ENCODE measurements at regions not wholly inside any gene's neighbourhood (a gene's known extent, or its start where the extent isn't known, plus 50 kb on each side); places are given as distances from the start of the nearest gene placed in this dataset.

- TF ChIP-seq NR2F1 (CRISPR knock-in tag; IDR thresholded peaks at IDR 0.05), result peak in 1 of 2 experiments; percentile 65; a peak in 2 of 4 replicates
- TF ChIP-seq ZNF331 (CRISPR knock-in tag; IDR thresholded peaks at IDR 0.05), result peak; percentile 73; the same call in 1 of the 2 replicates
- TF ChIP-seq TCF7 (IDR thresholded peaks at IDR 0.05; ENCODE audit: low read depth), result peak; percentile 56; the same call in 1 of the 2 replicates
- peak; percentile 34 for TF ChIP-seq CTCF (CRISPR knock-in tag; IDR thresholded peaks at IDR 0.05)
- TF ChIP-seq GATAD2A (CRISPR knock-in tag; IDR thresholded peaks at IDR 0.05), result peak; percentile 68; the same call in 1 of the 2 replicates
- TF ChIP-seq PAF1 (CRISPR knock-in tag; IDR thresholded peaks at IDR 0.05), result no peak
- TF ChIP-seq, protein P1, sequence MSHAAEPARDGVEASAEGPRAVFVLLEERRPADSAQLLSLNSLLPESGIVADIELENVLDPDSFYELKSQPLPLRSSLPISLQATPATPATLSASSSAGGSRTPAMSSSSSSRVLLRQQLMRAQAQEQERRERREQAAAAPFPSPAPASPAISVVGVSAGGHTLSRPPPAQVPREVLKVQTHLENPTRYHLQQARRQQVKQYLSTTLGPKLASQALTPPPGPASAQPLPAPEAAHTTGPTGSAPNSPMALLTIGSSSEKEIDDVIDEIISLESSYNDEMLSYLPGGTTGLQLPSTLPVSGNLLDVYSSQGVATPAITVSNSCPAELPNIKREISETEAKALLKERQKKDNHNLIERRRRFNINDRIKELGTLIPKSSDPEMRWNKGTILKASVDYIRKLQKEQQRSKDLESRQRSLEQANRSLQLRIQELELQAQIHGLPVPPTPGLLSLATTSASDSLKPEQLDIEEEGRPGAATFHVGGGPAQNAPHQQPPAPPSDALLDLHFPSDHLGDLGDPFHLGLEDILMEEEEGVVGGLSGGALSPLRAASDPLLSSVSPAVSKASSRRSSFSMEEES (CRISPR knock-in tag; IDR thresholded peaks at IDR 0.05), result peak; percentile 70
- peak; percentile 60; the same call in 1 of the 2 replicates for TF ChIP-seq RCOR2 (CRISPR knock-in tag; IDR thresholded peaks at IDR 0.05)
- no peak for TF ChIP-seq ZZZ3 (CRISPR knock-in tag; IDR thresholded peaks at IDR 0.05; ENCODE audit: borderline replicate concordance)
- TF ChIP-seq, protein P2, sequence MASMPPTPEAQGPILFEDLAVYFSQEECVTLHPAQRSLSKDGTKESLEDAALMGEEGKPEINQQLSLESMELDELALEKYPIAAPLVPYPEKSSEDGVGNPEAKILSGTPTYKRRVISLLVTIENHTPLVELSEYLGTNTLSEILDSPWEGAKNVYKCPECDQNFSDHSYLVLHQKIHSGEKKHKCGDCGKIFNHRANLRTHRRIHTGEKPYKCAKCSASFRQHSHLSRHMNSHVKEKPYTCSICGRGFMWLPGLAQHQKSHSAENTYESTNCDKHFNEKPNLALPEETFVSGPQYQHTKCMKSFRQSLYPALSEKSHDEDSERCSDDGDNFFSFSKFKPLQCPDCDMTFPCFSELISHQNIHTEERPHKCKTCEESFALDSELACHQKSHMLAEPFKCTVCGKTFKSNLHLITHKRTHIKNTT (CRISPR knock-in tag; IDR thresholded peaks at IDR 0.05), result no peak
- TF ChIP-seq ZNF691 (CRISPR knock-in tag; IDR thresholded peaks at IDR 0.05; ENCODE audit: borderline replicate concordance, low read depth), result no peak
- TF ChIP-seq ZNF326 (CRISPR knock-in tag; IDR thresholded peaks at IDR 0.05; ENCODE audit: borderline replicate concordance), result no peak
- TF ChIP-seq HOXA3 (CRISPR knock-in tag; IDR thresholded peaks at IDR 0.05), result 0 out of 2 replicates have a peak, but pooled peaks have one; percentile 22
- TF ChIP-seq, protein P3, sequence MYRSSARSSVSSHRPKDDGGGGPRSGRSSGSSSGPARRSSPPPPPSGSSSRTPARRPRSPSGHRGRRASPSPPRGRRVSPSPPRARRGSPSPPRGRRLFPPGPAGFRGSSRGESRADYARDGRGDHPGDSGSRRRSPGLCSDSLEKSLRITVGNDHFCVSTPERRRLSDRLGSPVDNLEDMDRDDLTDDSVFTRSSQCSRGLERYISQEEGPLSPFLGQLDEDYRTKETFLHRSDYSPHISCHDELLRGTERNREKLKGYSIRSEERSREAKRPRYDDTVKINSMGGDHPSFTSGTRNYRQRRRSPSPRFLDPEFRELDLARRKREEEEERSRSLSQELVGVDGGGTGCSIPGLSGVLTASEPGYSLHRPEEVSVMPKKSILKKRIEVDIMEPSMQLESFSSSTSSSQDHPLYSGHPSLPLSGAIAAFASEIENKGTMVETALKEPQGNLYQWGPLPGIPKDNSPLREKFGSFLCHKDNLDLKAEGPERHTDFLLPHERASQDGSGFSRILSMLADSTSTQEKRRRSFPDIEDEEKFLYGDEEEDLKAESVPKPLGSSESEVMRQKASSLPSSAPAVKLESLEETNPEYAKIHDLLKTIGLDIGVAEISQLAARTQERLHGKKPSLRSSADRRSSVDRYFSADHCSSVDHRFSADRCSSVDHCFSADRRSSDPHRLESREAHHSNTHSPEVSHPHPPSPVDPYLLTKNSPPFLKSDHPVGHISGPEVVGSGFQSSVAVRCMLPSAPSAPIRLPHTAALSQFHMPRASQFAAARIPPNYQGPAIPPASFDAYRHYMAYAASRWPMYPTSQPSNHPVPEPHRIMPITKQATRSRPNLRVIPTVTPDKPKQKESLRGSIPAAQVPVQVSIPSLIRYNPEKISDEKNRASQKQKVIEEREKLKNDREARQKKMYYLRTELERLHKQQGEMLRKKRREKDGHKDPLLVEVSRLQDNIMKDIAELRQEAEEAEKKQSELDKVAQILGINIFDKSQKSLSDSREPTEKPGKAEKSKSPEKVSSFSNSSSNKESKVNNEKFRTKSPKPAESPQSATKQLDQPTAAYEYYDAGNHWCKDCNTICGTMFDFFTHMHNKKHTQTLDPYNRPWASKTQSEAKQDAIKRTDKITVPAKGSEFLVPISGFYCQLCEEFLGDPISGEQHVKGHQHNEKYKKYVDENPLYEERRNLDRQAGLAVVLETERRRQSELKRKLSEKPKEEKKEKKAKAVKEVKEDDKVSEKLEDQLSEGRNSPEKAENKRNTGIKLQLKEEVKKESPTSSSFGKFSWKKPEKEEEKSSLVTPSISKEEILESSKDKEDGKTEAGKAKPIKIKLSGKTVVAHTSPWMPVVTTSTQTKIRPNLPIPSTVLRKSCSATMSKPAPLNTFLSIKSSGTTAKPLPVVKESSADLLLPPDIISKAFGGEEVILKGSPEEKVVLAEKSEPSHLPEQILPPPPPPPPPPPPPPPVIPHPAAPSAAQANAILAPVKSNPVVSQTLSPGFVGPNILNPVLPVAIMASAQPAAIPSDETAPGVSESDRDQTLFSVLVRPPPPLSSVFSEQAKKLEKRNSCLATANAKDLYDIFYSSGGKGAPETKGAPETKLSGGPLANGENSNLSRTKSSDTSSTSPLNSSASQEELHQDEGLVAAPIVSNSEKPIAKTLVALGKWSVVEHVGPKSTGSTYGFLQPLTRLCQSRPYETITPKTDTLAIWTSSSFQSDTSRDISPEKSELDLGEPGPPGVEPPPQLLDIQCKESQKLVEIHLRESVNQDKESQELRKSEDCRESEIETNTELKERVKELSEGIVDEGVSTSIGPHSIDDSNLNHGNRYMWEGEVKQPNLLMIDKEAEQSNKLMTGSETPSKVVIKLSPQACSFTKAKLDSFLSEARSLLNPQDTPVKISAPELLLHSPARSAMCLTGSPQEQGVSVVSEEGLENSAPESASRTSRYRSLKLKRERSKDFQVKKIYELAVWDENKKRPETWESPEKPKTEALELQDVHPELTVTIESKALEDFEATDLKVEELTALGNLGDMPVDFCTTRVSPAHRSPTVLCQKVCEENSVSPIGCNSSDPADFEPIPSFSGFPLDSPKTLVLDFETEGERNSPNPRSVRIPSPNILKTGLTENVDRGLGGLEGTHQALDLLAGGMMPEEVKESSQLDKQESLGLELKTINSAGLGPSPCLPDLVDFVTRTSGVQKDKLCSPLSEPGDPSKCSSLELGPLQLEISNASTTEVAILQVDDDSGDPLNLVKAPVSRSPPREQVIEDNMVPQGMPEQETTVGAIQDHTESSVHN (CRISPR knock-in tag; IDR thresholded peaks at IDR 0.05), result no peak
Observed at GRCh38 chr2:79393806-79394484, 118.9 kb upstream of the CTNNA2 start (continued).
